Activated CD8-positive, alpha-beta T cell treated with anti-CD3 and anti-CD28 coated beads for 36 hours (primary cell): ENCODE measurements at regions not wholly inside any gene's neighbourhood (a gene's known extent, or its start where the extent isn't known, plus 50 kb on each side); places are given as distances from the start of the nearest gene placed in this dataset.

Source experiments
- ATAC-seq: fragments of 200-7000 bp; cut with Tn5 transposase; one replicate; pipeline ENCODE4 v1.10.0; 2021; ENCODE audit warnings: mild to moderate bottlenecking, moderate library complexity
- CTCF ChIA-PET: fragments of 350-600 bp; sonication (Branson Sonifier 250); formaldehyde crosslinking; loops from one replicate; lab custom pipeline; 2021; ENCODE audit warnings: antibody characterized with exemption; lab: Charles Lee
- POLR2A ChIA-PET: fragments of 350-600 bp; sonication (Branson Sonifier 250); formaldehyde crosslinking; loops from one replicate; lab custom pipeline; 2021; ENCODE audit warnings: antibody characterized with exemption; lab: Charles Lee
- DNase-seq: peaks from one replicate; pipeline ENCODE4 v3.0.0-alpha.2; 2020
- H3K27ac Mint-ChIP-seq: one replicate; pipeline ENCODE4 v1.8.0; 2021; ENCODE audit warnings: mild to moderate bottlenecking, mixed read lengths
- H3K27me3 Mint-ChIP-seq: one replicate; pipeline ENCODE4 v1.8.0; 2021; ENCODE audit warnings: mixed read lengths
- H3K36me3 Mint-ChIP-seq: one replicate; pipeline ENCODE4 v1.8.0; 2021; ENCODE audit warnings: low read depth, mixed read lengths
- H3K4me1 Mint-ChIP-seq: one replicate; pipeline ENCODE4 v1.8.0; 2021; ENCODE audit warnings: low read depth, mixed read lengths
- H3K4me3 Mint-ChIP-seq: one replicate; pipeline ENCODE4 v1.8.0; 2021; ENCODE audit warnings: mild to moderate bottlenecking, moderate library complexity, mixed read lengths
- H3K9me3 Mint-ChIP-seq: one replicate; pipeline ENCODE4 v1.8.0; 2021; ENCODE audit warnings: mixed read lengths
- intact Hi-C: fragments of 100-400 bp; cut with micrococcal nuclease; formaldehyde crosslinking; loops from one replicate; pipeline ENCODE4 v1.10.0; 2022
- TF ChIP-seq, protein P1 (sequence below): fragments of 200-600 bp; IDR thresholded peaks from one replicate; pipeline ENCODE4 v1.8.0; 2022; ENCODE audit warnings: antibody characterized with exemption, mild to moderate bottlenecking

DNA sequence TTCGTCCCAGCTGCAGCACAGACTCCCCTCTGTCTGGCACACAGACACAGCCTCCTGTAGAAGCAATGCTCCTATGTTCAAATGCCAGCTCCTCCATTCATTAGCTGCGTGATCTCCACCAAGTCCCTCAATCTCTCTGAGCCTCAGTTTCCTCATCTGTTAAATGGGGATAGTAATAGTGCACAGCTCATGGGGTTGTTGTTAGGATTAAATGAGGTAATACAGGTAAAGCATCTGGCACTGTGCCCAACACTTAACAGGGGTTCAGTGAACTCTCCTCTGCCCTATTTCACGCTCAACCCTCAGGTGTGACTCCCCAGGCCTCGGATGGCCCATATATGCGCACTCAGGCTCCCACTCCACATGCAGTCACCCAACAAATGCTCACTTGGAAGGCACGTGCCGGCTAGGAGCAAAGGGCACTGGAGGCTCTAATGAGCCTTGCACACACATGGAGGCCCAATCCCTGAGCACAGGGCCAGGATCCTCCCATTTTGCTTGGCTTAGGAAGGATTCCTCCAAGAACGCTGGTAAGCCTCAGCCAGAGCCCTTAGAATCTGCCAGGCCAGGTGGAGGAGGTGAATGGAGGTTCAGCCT, 176.0 kb upstream of the LINGO1 start:
- ChIA-PET POLR2A (interaction anchor here (0.8 kb wide), 1 partner anchor 9 kb away, joined by 3 read pairs; no protein-coding TSS in a partner anchor), CTCF (no interaction called here)
- no peaks in the 10 kb centered on the region for H3K9me3 Mint-ChIP-seq
- no peaks in the 10 kb centered on the region for H3K27me3 Mint-ChIP-seq
- no peaks in the 10 kb centered on the region for H3K4me1 Mint-ChIP-seq
- H3K36me3 Mint-ChIP-seq = no peaks in the 10 kb centered on the region
- TF ChIP-seq, protein P1, sequence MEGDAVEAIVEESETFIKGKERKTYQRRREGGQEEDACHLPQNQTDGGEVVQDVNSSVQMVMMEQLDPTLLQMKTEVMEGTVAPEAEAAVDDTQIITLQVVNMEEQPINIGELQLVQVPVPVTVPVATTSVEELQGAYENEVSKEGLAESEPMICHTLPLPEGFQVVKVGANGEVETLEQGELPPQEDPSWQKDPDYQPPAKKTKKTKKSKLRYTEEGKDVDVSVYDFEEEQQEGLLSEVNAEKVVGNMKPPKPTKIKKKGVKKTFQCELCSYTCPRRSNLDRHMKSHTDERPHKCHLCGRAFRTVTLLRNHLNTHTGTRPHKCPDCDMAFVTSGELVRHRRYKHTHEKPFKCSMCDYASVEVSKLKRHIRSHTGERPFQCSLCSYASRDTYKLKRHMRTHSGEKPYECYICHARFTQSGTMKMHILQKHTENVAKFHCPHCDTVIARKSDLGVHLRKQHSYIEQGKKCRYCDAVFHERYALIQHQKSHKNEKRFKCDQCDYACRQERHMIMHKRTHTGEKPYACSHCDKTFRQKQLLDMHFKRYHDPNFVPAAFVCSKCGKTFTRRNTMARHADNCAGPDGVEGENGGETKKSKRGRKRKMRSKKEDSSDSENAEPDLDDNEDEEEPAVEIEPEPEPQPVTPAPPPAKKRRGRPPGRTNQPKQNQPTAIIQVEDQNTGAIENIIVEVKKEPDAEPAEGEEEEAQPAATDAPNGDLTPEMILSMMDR = no peak
- H3K4me3 Mint-ChIP-seq = no peak overlapping the region
- H3K27ac Mint-ChIP-seq = no peak overlapping the region
- ATAC-seq = no peak
- intact Hi-C loops = no loop called here
- no peak for DNase-seq

DNA sequence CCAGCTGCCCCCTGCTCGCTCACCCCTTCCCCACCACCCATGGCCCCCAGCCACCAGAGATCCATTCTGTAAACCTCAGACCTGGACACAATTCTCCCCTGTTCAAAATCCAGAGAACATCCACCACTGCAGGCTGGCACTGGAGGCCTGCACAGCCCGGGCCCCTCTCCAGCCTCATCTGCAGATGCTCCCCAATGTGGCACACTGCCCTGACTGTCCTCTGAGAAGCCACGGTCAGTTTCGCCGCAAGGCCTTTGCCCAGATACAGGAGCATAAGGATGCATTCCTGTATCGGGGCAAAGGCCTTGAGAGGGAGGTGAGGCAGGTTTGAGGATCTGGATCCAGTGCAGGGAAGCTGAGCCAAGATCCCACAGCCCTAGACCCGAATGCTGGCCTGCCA, 175.4 kb upstream of the LINGO1 start:
- no peaks in the 10 kb centered on the region for H3K36me3 Mint-ChIP-seq

DNA sequence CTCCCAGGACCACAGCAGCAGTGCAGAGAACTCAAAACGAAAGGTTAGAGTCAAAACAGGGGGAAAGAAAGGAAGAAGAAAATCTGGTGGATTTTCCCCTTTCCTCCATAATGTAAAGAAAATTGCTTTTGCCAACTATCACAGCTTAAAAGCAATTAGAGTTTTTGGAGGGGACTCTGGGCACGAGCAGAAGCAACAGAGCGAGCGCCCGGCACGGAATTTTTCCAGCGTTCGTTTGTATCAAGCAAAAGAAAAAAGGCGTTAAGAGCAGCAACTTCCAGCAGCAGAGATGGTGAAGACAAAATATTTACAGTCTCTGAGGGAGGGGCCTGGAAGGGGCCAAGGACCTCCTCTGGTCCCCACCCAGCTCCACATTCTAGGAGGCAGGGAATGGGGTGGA, 174.9 kb upstream of the LINGO1 start:
- H3K27me3 Mint-ChIP-seq = no peaks in the 10 kb centered on the region
- no peaks in the 10 kb centered on the region for H3K4me1 Mint-ChIP-seq
- H3K36me3 Mint-ChIP-seq = no peaks in the 10 kb centered on the region
- ChIA-PET CTCF (no interaction called here), POLR2A (no interaction called here)
- intact Hi-C loops = no loop called here
- ATAC-seq = no peak
- no peak for DNase-seq
- H3K27ac Mint-ChIP-seq = no peak overlapping the region
- H3K9me3 Mint-ChIP-seq = no peaks in the 10 kb centered on the region
- no peak overlapping the region for H3K4me3 Mint-ChIP-seq
- TF ChIP-seq, protein P1 = no peak

More for the DNA sequence above, 175.4 kb upstream of the LINGO1 start:
- Mint-ChIP-seq H3K9me3 (no peaks in the 10 kb centered on the region), H3K4me3 (no peak overlapping the region), H3K27ac (no peak overlapping the region), H3K27me3 (no peaks in the 10 kb centered on the region), H3K4me1 (no peaks in the 10 kb centered on the region)
- CTCF ChIA-PET = no interaction called here
- intact Hi-C loops = no loop called here
- POLR2A ChIA-PET = interaction anchor here (0.8 kb wide), 1 partner anchor 10 kb away, joined by 3 read pairs; no protein-coding TSS in a partner anchor
- ATAC-seq (no peak), DNase-seq (no peak)
- TF ChIP-seq, protein P1 = no peak

DNA sequence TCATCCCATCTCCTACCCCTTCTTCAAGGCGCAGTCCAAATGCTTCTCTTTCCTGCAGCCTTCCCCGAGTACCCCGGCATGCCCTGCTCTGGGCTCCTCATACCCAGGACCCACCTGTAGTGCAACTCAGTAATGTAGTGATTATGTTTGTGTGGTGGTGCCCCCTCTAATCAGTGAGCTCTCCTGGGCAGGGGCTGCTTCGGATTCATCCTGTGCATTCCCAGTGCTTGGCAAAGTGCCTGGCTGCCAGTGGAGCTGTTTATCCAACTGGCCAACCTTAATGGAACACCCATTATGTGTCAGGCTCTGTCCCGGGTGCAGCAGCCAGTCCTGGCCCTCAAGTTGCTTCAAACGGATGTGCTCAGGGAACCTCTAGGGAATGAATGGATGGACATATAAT, 174.4 kb upstream of the LINGO1 start:
- Mint-ChIP-seq H3K4me1 (no peaks in the 10 kb centered on the region), H3K9me3 (no peaks in the 10 kb centered on the region), H3K36me3 (no peaks in the 10 kb centered on the region), H3K27me3 (no peaks in the 10 kb centered on the region), H3K27ac (no peak overlapping the region), H3K4me3 (no peak overlapping the region)
- ChIA-PET POLR2A (no interaction called here), CTCF (no interaction called here)
- DNase-seq (no peak), ATAC-seq (no peak)
- TF ChIP-seq, protein P1 = no peak
- intact Hi-C loops = no loop called here

- intact Hi-C loops = no loop called here
- CTCF ChIA-PET = no interaction called here
Observed at GRCh38 chr15:77804210-77804609, 171.5 kb upstream of the LINGO1 start.

More at GRCh38 chr15:77804210-77804609, 171.5 kb upstream of the LINGO1 start:
- H3K36me3 Mint-ChIP-seq = no peaks in the 10 kb centered on the region
- ATAC-seq = no peak
- DNase-seq = no peak
- H3K27ac Mint-ChIP-seq = no peak overlapping the region
- no peaks in the 10 kb centered on the region for H3K27me3 Mint-ChIP-seq
- TF ChIP-seq, protein P1 = no peak
- no peaks in the 10 kb centered on the region for H3K4me1 Mint-ChIP-seq
- H3K9me3 Mint-ChIP-seq = no peaks in the 10 kb centered on the region
- H3K4me3 Mint-ChIP-seq = no peak overlapping the region
- POLR2A ChIA-PET = no interaction called here
